BLaER1 treated with 17β-estradiol and CSF1 and Interleukin-3, amounts not matched to agents 10 nM and 100 nM (cell line): ENCODE measurements at regions not wholly inside any gene's neighbourhood (a gene's known extent, or its start where the extent isn't known, plus 50 kb on each side); places are given as distances from the start of the nearest gene placed in this dataset.
"Not testable (repeated sequence)": the region's sequence is repeated elsewhere in the genome, so short reads cannot be mapped to it uniquely, and the experiment has no call there.

Source experiments
- H3K27ac ChIP-seq, 11 experiments: shearing (Covaris generic); formaldehyde crosslinking; 2 replicates each; pipeline ENCODE4 v1.8.1; 2022
- H3K27me3 ChIP-seq, 11 experiments: shearing (Covaris generic); formaldehyde crosslinking; 2 replicates each; pipeline ENCODE4 v1.8.1; 2022
- H3K36me3 ChIP-seq, 11 experiments: shearing (Covaris generic); formaldehyde crosslinking; 2 replicates each; pipeline ENCODE4 v1.8.1; 2022
- H3K4me1 ChIP-seq, 10 experiments: shearing (Covaris generic); formaldehyde crosslinking; 2 replicates each; pipeline ENCODE4 v1.8.1; 2022
- H3K4me2 ChIP-seq, 11 experiments: shearing (Covaris generic); formaldehyde crosslinking; 2 replicates each; pipeline ENCODE4 v1.8.1; 2022
- H3K4me3 ChIP-seq, 10 experiments: shearing (Covaris generic); formaldehyde crosslinking; 2 replicates each; pipeline ENCODE4 v1.8.1; 2022
- H3K9ac ChIP-seq, 11 experiments: shearing (Covaris generic); formaldehyde crosslinking; 2 replicates each; pipeline ENCODE4 v1.8.1; 2022
- H3K9me3 ChIP-seq, 11 experiments: shearing (Covaris generic); formaldehyde crosslinking; replicated peaks in 1 of 11; 2 replicates each; pipeline ENCODE4 v1.8.1; 2022
- H4K20me1 ChIP-seq, 11 experiments: shearing (Covaris generic); formaldehyde crosslinking; 2 replicates each; pipeline ENCODE4 v1.8.1; 2022
- Cebpa-rat ChIP-seq, 11 experiments: shearing (Covaris generic); IDR thresholded peaks; 2 replicates each; pipeline ENCODE4 v1.8.1; 2022

- Histone ChIP-seq H4K20me1 (no peaks in the 10 kb centered on the region), H3K27me3 (no peaks in the 10 kb centered on the region), H3K4me3 (no peak overlapping the region), H3K9ac (no peak overlapping the region), H3K36me3 (no peaks in the 10 kb centered on the region), H3K4me2 (no peak overlapping the region), H3K27ac (no peak overlapping the region), H3K9me3 (no peaks in the 10 kb centered on the region), H3K4me1 (no peaks in the 10 kb centered on the region)
- TF ChIP-seq Cebpa-rat (IDR thresholded peaks at IDR 0.05): no peak
Observed at GRCh38 chr2:142416996-142417395, 286.2 kb upstream of the LRP1B start.

- H3K4me1 ChIP-seq: no peaks in the 10 kb centered on the region
Observed at GRCh38 chr2:142415461-142415860, 284.6 kb upstream of the LRP1B start.

DNA sequence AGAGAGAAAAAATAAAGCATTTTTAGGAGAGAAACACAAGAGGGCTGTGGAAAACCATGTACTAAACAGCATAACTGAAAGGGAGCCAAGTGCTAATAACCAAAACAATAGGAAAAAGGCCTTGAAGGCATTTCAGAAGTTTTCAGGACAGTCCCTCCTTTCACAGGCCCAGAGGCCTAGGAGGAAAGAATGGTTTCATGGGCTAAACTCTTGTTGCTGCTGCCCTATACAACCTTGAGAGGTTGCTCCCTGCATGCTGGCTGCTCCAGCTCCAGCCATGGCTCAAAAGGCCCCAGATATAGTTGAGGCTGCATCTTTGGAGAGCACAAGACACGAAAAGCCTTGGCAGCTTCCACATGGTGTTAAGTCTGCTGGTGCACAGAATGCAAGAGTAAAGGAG lies 267.4 kb upstream of the LRP1B start:
- H3K36me3 ChIP-seq: no peaks in the 10 kb centered on the region
- H3K9ac ChIP-seq: no peak overlapping the region
- H3K9me3 ChIP-seq: peaks cover 23 to 55% (median 40%) of the 10 kb centered on the region in 11 experiments
- no peak overlapping the region for H3K4me2 ChIP-seq
- no peaks in the 10 kb centered on the region for H3K4me1 ChIP-seq
- H3K4me3 ChIP-seq: no peak overlapping the region
- H3K27me3 ChIP-seq: no peaks in the 10 kb centered on the region
- H3K27ac ChIP-seq: no peak overlapping the region
- H4K20me1 ChIP-seq: no peaks in the 10 kb centered on the region
- no peak for TF ChIP-seq Cebpa-rat (IDR thresholded peaks at IDR 0.05)

More at GRCh38 chr2:142415461-142415860, 284.6 kb upstream of the LRP1B start:
- no peaks in the 10 kb centered on the region for H3K36me3 ChIP-seq
- no peak overlapping the region for H3K27ac ChIP-seq
- no peak overlapping the region for H3K4me3 ChIP-seq
- TF ChIP-seq Cebpa-rat (IDR thresholded peaks at IDR 0.05): no peak
- H3K9ac ChIP-seq: no peak overlapping the region
- no peaks in the 10 kb centered on the region for H3K9me3 ChIP-seq
- H3K4me2 ChIP-seq: no peak overlapping the region
- H3K27me3 ChIP-seq: no peaks in the 10 kb centered on the region
- H4K20me1 ChIP-seq: no peaks in the 10 kb centered on the region

- no peak overlapping the region for H3K4me3 ChIP-seq
- H3K27ac ChIP-seq: no peak overlapping the region
- no peaks in the 10 kb centered on the region for H3K27me3 ChIP-seq
- no peaks in the 10 kb centered on the region for H3K36me3 ChIP-seq
- peaks cover 23 to 37% (median 31%) of the 10 kb centered on the region in 11 experiments for H3K9me3 ChIP-seq
- H3K4me1 ChIP-seq: no peaks in the 10 kb centered on the region
- TF ChIP-seq Cebpa-rat (IDR thresholded peaks at IDR 0.05): no peak
- no peak overlapping the region for H3K4me2 ChIP-seq
- no peak overlapping the region for H3K9ac ChIP-seq
- no peaks in the 10 kb centered on the region for H4K20me1 ChIP-seq
Observed at GRCh38 chr2:142395291-142395690, 264.5 kb upstream of the LRP1B start.

- Histone ChIP-seq H3K4me3 (no peak overlapping the region), H3K9ac (no peak overlapping the region), H3K27ac (no peak overlapping the region), H3K4me1 (0 out of 20 replicates have a peak, but pooled peaks cover 0 to 4% (median 0%) of the 10 kb centered on the region in 10 experiments), H3K9me3 (no peaks in the 10 kb centered on the region), H4K20me1 (no peaks in the 10 kb centered on the region), H3K4me2 (no peak overlapping the region), H3K36me3 (no peaks in the 10 kb centered on the region), H3K27me3 (no peaks in the 10 kb centered on the region)
- no peak for TF ChIP-seq Cebpa-rat (IDR thresholded peaks at IDR 0.05)
Observed at GRCh38 chr2:142380372-142380771, 249.6 kb upstream of the LRP1B start.

DNA sequence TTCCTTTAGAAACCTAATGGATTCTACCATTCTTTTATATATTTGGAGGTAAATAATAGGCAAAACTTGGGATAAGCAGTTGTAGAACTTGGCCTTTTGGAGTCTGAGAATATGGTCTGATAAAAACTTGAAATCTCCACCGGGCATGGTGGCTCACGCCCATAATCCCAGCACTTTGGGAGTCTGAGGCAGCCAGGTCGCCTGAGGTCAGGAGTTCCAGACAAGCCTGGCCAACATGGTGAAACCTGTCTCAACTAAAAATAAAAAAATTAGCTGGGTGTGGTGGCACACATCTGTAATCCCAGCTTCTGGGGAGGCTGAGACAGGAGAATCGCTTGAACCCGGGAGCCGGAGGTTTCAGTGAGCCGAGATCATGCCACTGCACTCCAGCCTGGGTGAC lies 231.3 kb upstream of the LRP1B start:
- not testable (repeated sequence) for H3K4me3 ChIP-seq, H3K9me3 ChIP-seq, H3K36me3 ChIP-seq, H3K27me3 ChIP-seq, H3K4me2 ChIP-seq, H3K9ac ChIP-seq, H3K27ac ChIP-seq, H4K20me1 ChIP-seq, H3K4me1 ChIP-seq

- Histone ChIP-seq H3K36me3 (no peaks in the 10 kb centered on the region), H3K4me1 (peaks cover 0 to 7% (median 0%) of the 10 kb centered on the region in 10 experiments; a peak in 3 of 20 replicates), H3K27ac (no peak overlapping the region), H3K9ac (no peak overlapping the region), H3K4me3 (no peak overlapping the region), H3K4me2 (no peak overlapping the region), H3K9me3 (0 out of 22 replicates have a peak, but pooled peaks cover 0 to under 1% (median 0%) of the 10 kb centered on the region in 11 experiments), H4K20me1 (no peaks in the 10 kb centered on the region), H3K27me3 (no peaks in the 10 kb centered on the region)
- no peak for TF ChIP-seq Cebpa-rat (IDR thresholded peaks at IDR 0.05)
Observed at GRCh38 chr2:142347751-142348150, 216.9 kb upstream of the LRP1B start.

GRCh38 chr2:142339261-142339660 lies 208.4 kb upstream of the LRP1B start:
- no peak for TF ChIP-seq Cebpa-rat (IDR thresholded peaks at IDR 0.05)
- no peaks in the 10 kb centered on the region for H4K20me1 ChIP-seq
- H3K4me1 ChIP-seq: peaks cover 0 to 7% (median 0%) of the 10 kb centered on the region in 10 experiments; a peak in 3 of 20 replicates
- no peak overlapping the region for H3K27ac ChIP-seq
- H3K36me3 ChIP-seq: no peaks in the 10 kb centered on the region
- no peak overlapping the region for H3K9ac ChIP-seq
- H3K27me3 ChIP-seq: no peaks in the 10 kb centered on the region
- no peak overlapping the region for H3K4me2 ChIP-seq
- H3K4me3 ChIP-seq: no peak overlapping the region
- no peaks in the 10 kb centered on the region; a peak in 1 of 22 replicates for H3K9me3 ChIP-seq

GRCh38 chr2:142332196-142332595 lies 201.4 kb upstream of the LRP1B start:
- no peak overlapping the region for H3K9ac ChIP-seq
- H3K4me2 ChIP-seq: no peak overlapping the region
- H3K9me3 ChIP-seq: no peaks in the 10 kb centered on the region; a peak in 1 of 22 replicates
- no peak overlapping the region for H3K4me3 ChIP-seq
- H3K27me3 ChIP-seq: no peaks in the 10 kb centered on the region
- no peaks in the 10 kb centered on the region for H3K4me1 ChIP-seq
- no peak for TF ChIP-seq Cebpa-rat (IDR thresholded peaks at IDR 0.05)
- no peaks in the 10 kb centered on the region for H3K36me3 ChIP-seq
- no peaks in the 10 kb centered on the region for H4K20me1 ChIP-seq
- H3K27ac ChIP-seq: no peak overlapping the region

DNA sequence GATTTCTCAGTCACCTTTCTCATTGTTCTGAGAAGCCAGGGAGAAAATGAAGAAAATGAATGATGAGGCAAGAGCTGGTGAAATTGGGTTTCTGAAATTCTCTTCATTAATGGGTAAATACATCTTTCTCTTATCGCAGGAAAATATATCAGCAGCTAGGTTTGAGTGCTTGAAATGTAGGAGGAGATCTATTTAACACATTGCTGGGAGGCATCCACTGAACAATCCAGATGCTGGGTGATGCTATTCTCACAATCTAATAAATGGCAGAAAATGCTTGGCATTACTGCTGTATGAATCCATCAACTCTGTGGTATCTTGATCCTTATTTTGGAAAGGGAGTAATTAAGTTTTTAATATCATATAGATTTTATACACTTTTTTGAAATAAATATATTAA lies 199.6 kb upstream of the LRP1B start:
- no peaks in the 10 kb centered on the region for H4K20me1 ChIP-seq
- H3K4me1 ChIP-seq: no peaks in the 10 kb centered on the region
- no peak overlapping the region for H3K27ac ChIP-seq
- no peak for TF ChIP-seq Cebpa-rat (IDR thresholded peaks at IDR 0.05)
- no peak overlapping the region for H3K9ac ChIP-seq
- H3K9me3 ChIP-seq: no peaks in the 10 kb centered on the region; a peak in 1 of 22 replicates
- no peaks in the 10 kb centered on the region for H3K27me3 ChIP-seq
- no peak overlapping the region for H3K4me3 ChIP-seq
- no peaks in the 10 kb centered on the region for H3K36me3 ChIP-seq
- H3K4me2 ChIP-seq: no peak overlapping the region
